A172 (cell line): ENCODE measurements at regions not wholly inside any gene's neighbourhood (a gene's known extent, or its start where the extent isn't known, plus 50 kb on each side); places are given as distances from the start of the nearest gene placed in this dataset.

ENCODE experiments used
- DNase-seq: peaks from one replicate; pipeline ENCODE4 v3.0.0-alpha.2; 2015; ENCODE audit warnings: low spot score

- DNase-seq, result no peak
Measured at GRCh38 chr9:70478963-70479641, 64.6 kb upstream of the KLF9 start.

- no peak for DNase-seq
Measured at GRCh38 chr9:70477907-70478480, 63.5 kb upstream of the KLF9 start.

GRCh38 chr9:70477146-70477745 lies 62.8 kb upstream of the KLF9 start:
- peak; percentile 26 for DNase-seq

GRCh38 chr9:70475211-70475610 lies 60.8 kb upstream of the KLF9 start:
- no peak for DNase-seq

- DNase-seq, result no peak
Measured at GRCh38 chr9:70474413-70474812, 60.0 kb upstream of the KLF9 start.

- no peak for DNase-seq
Measured at GRCh38 chr9:70472268-70473249, 58.1 kb upstream of the KLF9 start.

- DNase-seq, result no peak
Measured at GRCh38 chr9:70470050-70471015, 55.9 kb upstream of the KLF9 start.

GRCh38 chr9:70468291-70468690 lies 53.8 kb upstream of the KLF9 start:
- DNase-seq, result no peak

- peak; percentile 23 for DNase-seq
Measured at GRCh38 chr9:70466976-70467561, 52.6 kb upstream of the KLF9 start.

- DNase-seq, result no peak
Measured at GRCh38 chr9:70465904-70466303, 51.4 kb upstream of the KLF9 start.

GRCh38 chr9:70465398-70465797 lies 50.9 kb upstream of the KLF9 start:
- no peak for DNase-seq
